Pancreas (tissue), 10 donors: ENCODE measurements at regions not wholly inside any gene's neighbourhood (a gene's known extent, or its start where the extent isn't known, plus 50 kb on each side); places are given as distances from the start of the nearest gene placed in this dataset.

Source experiments
- ATAC-seq, 4 donors: fragments of 200-7000 bp; cut with Tn5 transposase; one replicate each; pipeline versions ENCODE4 v1.8.0 to v1.9.1; 2020; ENCODE audit warnings: mild to moderate bottlenecking in 4 of 4, moderate library complexity in 4 of 4
- DNase-seq, 6 donors: peaks; one replicate each; pipeline ENCODE4 v3.0.0-alpha.2; 2020
- FAIRE-seq: peaks from 2 replicates; lab custom pipeline; 2012; peaks lifted over from hg19 to GRCh38; lab: Jason Lieb, UNC
- H3K27ac ChIP-seq, 4 donors: fragments of 200-600 bp; sonication (generic); 1 replicate in 3 of 4; 2 replicates in 1 of 4; pipeline versions ENCODE4 v1.5.0 to v1.8.0; 2020
- H3K27me3 ChIP-seq, 4 donors: fragments of 200-600 bp; one replicate each; pipeline ENCODE4 v1.8.0; 2021
- H3K36me3 ChIP-seq, 3 donors: fragments of 200-600 bp; sonication (generic) in 1 of 3; one replicate each; pipeline versions ENCODE4 v1.5.0 to v1.8.0; 2020 to 2021
- H3K4me1 ChIP-seq, 3 donors: fragments of 200-600 bp; one replicate each; pipeline ENCODE4 v1.8.0; 2021
- H3K4me3 ChIP-seq, 4 donors: fragments of 200-600 bp; sonication (generic) in 2 of 4; one replicate each; pipeline versions ENCODE4 v1.5.0 to v1.8.0; 2020 to 2021
- H3K9me3 ChIP-seq, 4 donors: fragments of 200-600 bp; one replicate each; pipeline ENCODE4 v1.8.0; 2021
- CTCF ChIP-seq, 4 donors: fragments of 200-600 bp; sonication (generic) in 3 of 4; IDR thresholded peaks; one replicate each; pipeline versions ENCODE4 v1.5.0 to v1.8.0; 2021; ENCODE audit warnings: antibody characterized with exemption in 4 of 4
- WGBS, 2 donors: extraction: QIAGEN DNeasy Blood & Tissue Kit; methylation state at CpG; one replicate each; pipeline ENCODE4 v1.1.7; 2013; 5-methylcytosine and 5-hydroxymethylcytosine counted together
- intact Hi-C, 3 donors: fragments of 100-400 bp; cut with DNase I; formaldehyde crosslinking; loops; one replicate each; pipeline versions ENCODE4 v1.11.1 to v1.14.2; 2022
- donor health status: healthy with polysubstance abuse.
- donor health status: DM: no; HTN: no; CAD: no; lungs with moderate emphysema.
- donor health status: DM: no; HTN: no; CAD: no.
- donor health status: control.
- donor health status: control.
- donor health status: Bipolar disorder and iron deficiency.
- donor health status: DM: yes; HTN: yes; CAD: no.
- donor health status: DM: no; HTN: no; CAD: no.
- donor health status: DM: no; HTN: no; CAD: no.
- donor health status: DM: yes; HTN: yes; CAD: no.

GRCh38 chr10:33126742-33127141 lies 168.7 kb upstream of the ITGB1 start:
- Histone ChIP-seq H3K27ac (no peak overlapping the region), H3K4me3 (no peak overlapping the region), H3K27me3 (no peaks in the 10 kb centered on the region), H3K4me1 (no peaks in the 10 kb centered on the region), H3K9me3 (no peaks in the 10 kb centered on the region), H3K36me3 (no peaks in the 10 kb centered on the region)
- DNase-seq (no peak), ATAC-seq (no peak), FAIRE-seq (no peak)
- WGBS, 2 donors, result 77% methylated on average over 6 of the region's 6 CpGs
- intact Hi-C loops, result no loop called here
- TF ChIP-seq CTCF (IDR thresholded peaks at IDR 0.05), result no peak

- TF ChIP-seq CTCF (IDR thresholded peaks at IDR 0.05), result no peak
- Histone ChIP-seq H3K36me3 (no peaks in the 10 kb centered on the region), H3K27ac (no peak overlapping the region), H3K4me3 (no peak overlapping the region), H3K4me1 (no peaks in the 10 kb centered on the region), H3K9me3 (no peaks in the 10 kb centered on the region), H3K27me3 (no peaks in the 10 kb centered on the region)
- no peak for FAIRE-seq
- intact Hi-C loops, result no loop called here
- 79 to 80% methylated on average over 15 of the region's 15 CpGs for WGBS, 2 donors
- no peak for ATAC-seq
- DNase-seq, result no peak
These were observed 167.8 kb upstream of the ITGB1 start for GRCh38 chr10:33125522-33126517.

- H3K27me3 ChIP-seq, result no peaks in the 10 kb centered on the region
- intact Hi-C loops, result no loop called here
These were observed 167.1 kb upstream of the ITGB1 start for GRCh38 chr10:33125111-33125510.

GRCh38 chr10:33123680-33124079 lies 165.7 kb upstream of the ITGB1 start:
- ATAC-seq (no peak), DNase-seq (no peak), FAIRE-seq (no peak)
- no peak for TF ChIP-seq CTCF (IDR thresholded peaks at IDR 0.05)
- Histone ChIP-seq H3K4me1 (no peaks in the 10 kb centered on the region), H3K4me3 (no peak overlapping the region), H3K36me3 (no peaks in the 10 kb centered on the region), H3K27me3 (no peaks in the 10 kb centered on the region), H3K27ac (no peak overlapping the region), H3K9me3 (no peaks in the 10 kb centered on the region)
- 68 to 76% methylated on average over 2 of the region's 2 CpGs for WGBS, 2 donors
- intact Hi-C loops, result no loop called here

More at GRCh38 chr10:33125111-33125510, 167.1 kb upstream of the ITGB1 start:
- no peak for ATAC-seq
- no peak for DNase-seq
- no peak for TF ChIP-seq CTCF (IDR thresholded peaks at IDR 0.05)
- H3K4me1 ChIP-seq, result no peaks in the 10 kb centered on the region
- H3K27ac ChIP-seq, result no peak overlapping the region
- FAIRE-seq, result no peak
- no peaks in the 10 kb centered on the region for H3K36me3 ChIP-seq
- 86 to 90% methylated on average over 5 of the region's 5 CpGs for WGBS, 2 donors
- no peaks in the 10 kb centered on the region for H3K9me3 ChIP-seq
- no peak overlapping the region for H3K4me3 ChIP-seq
